ENCODE measurements at regions not wholly inside any gene's neighbourhood (a gene's known extent, or its start where the extent isn't known, plus 50 kb on each side); places are given as distances from the start of the nearest gene placed in this dataset.

- TF ChIP-seq CTCF (IDR thresholded peaks at IDR 0.05; ENCODE audit: low read depth, low read length): no peak
- TF ChIP-seq MYC (IDR thresholded peaks at IDR 0.05; ENCODE audit: low read depth, low read length): no peak
Observed at GRCh38 chr1:82979593-82980236, 1019.2 kb downstream of the TTLL7 start.

Measured in NB4 (cell line).